HEK293T (cell line): ENCODE measurements at regions not wholly inside any gene's neighbourhood (a gene's known extent, or its start where the extent isn't known, plus 50 kb on each side); places are given as distances from the start of the nearest gene placed in this dataset.

Experiments
- CTCF ChIA-PET: fragments of 350-600 bp; formaldehyde crosslinking; extraction: SDS; loops from one replicate; lab custom pipeline; 2021; ENCODE audit warnings: antibody characterized with exemption, inconsistent platforms; lab: Yijun Ruan, JAX
- POLR2A ChIA-PET: fragments of 350-600 bp; formaldehyde crosslinking; extraction: SDS; loops from one replicate; lab custom pipeline; 2020; ENCODE audit warnings: antibody characterized with exemption, inconsistent platforms; lab: Yijun Ruan, JAX
- DNase-seq: peaks from one replicate; pipeline ENCODE4 v3.0.0; 2012; ENCODE audit warnings: mixed read lengths; ENCODE audit errors: extremely low spot score
- ARNT ChIP-seq: fragments of 450-650 bp; IDR thresholded peaks from 2 replicates; pipeline ENCODE4 v1.6.1; 2017; ENCODE audit warnings: mild to moderate bottlenecking
- BHLHE40 ChIP-seq: fragments of 450-650 bp; IDR thresholded peaks from 2 replicates; pipeline ENCODE4 v1.6.1; 2016; ENCODE audit warnings: mild to moderate bottlenecking, moderate library complexity, borderline replicate concordance
- CTBP1 ChIP-seq: fragments of 450-650 bp; IDR thresholded peaks from 2 replicates; pipeline ENCODE4 v1.6.1; 2016; ENCODE audit warnings: borderline replicate concordance
- ELF4 ChIP-seq: fragments of 450-650 bp; IDR thresholded peaks from 2 replicates; pipeline ENCODE4 v1.6.1; 2017; ENCODE audit warnings: antibody characterized with exemption
- FOXA1 ChIP-seq: fragments of 450-650 bp; IDR thresholded peaks from 2 replicates; pipeline ENCODE4 v1.6.1; 2016; ENCODE audit warnings: mild to moderate bottlenecking
- FOXK2 ChIP-seq: fragments of 450-650 bp; IDR thresholded peaks from 2 replicates; pipeline ENCODE4 v1.6.1; 2016; ENCODE audit warnings: mild to moderate bottlenecking
- FOXM1 ChIP-seq: fragments of 450-650 bp; IDR thresholded peaks from 2 replicates; pipeline ENCODE4 v1.6.1; 2017; ENCODE audit warnings: mild to moderate bottlenecking, borderline replicate concordance
- HDGF ChIP-seq: fragments of 450-650 bp; IDR thresholded peaks from 2 replicates; pipeline ENCODE4 v1.6.1; 2017; ENCODE audit warnings: antibody characterized with exemption, borderline replicate concordance
- L3MBTL2 ChIP-seq: fragments of 450-650 bp; conservative IDR thresholded peaks from 2 replicates; pipeline ENCODE4 v1.6.1; 2016; ENCODE audit warnings: mild to moderate bottlenecking
- LEF1 ChIP-seq: fragments of 450-650 bp; IDR thresholded peaks from 2 replicates; pipeline ENCODE4 v1.6.1; 2017; ENCODE audit warnings: mild to moderate bottlenecking, borderline replicate concordance
- NFRKB ChIP-seq: fragments of 450-650 bp; IDR thresholded peaks from 2 replicates; pipeline ENCODE4 v1.6.1; 2016; ENCODE audit warnings: mild to moderate bottlenecking, moderate library complexity
- PKNOX1 ChIP-seq: fragments of 450-650 bp; IDR thresholded peaks from 2 replicates; pipeline ENCODE4 v1.6.1; 2016
- SP1 ChIP-seq: fragments of 450-650 bp; IDR thresholded peaks from 2 replicates; pipeline ENCODE4 v1.6.1; 2017
- SUZ12 ChIP-seq: fragments of 450-650 bp; IDR thresholded peaks from 2 replicates; pipeline ENCODE4 v1.6.1; 2016; ENCODE audit warnings: mild to moderate bottlenecking
- TARDBP ChIP-seq: fragments of 450-650 bp; IDR thresholded peaks from 2 replicates; pipeline ENCODE4 v1.6.1; 2016
- ZNF384 ChIP-seq: fragments of 450-650 bp; IDR thresholded peaks from 2 replicates; pipeline ENCODE4 v1.6.1; 2016

- CTCF ChIA-PET, result no interaction called here
- DNase-seq, result no peak
- TF ChIP-seq BHLHE40, result no peak
- TF ChIP-seq FOXK2, result no peak
- TF ChIP-seq SP1, result no peak
- no peak for TF ChIP-seq ARNT
- no peak for TF ChIP-seq ELF4
- no peak for TF ChIP-seq HDGF
- TF ChIP-seq PKNOX1, result no peak
- no peak for TF ChIP-seq CTBP1
- no peak for TF ChIP-seq LEF1
- TF ChIP-seq L3MBTL2, result no peak
- no peak for TF ChIP-seq FOXA1
- TF ChIP-seq TARDBP, result no peak
- TF ChIP-seq ZNF384, result no peak
- no peak for TF ChIP-seq NFRKB
- TF ChIP-seq FOXM1, result no peak
- TF ChIP-seq SUZ12, result no peak
- POLR2A ChIA-PET, result no interaction called here
Observed at GRCh38 chr5:125928663-125929062, 494.5 kb upstream of the GRAMD2B start.

DNA sequence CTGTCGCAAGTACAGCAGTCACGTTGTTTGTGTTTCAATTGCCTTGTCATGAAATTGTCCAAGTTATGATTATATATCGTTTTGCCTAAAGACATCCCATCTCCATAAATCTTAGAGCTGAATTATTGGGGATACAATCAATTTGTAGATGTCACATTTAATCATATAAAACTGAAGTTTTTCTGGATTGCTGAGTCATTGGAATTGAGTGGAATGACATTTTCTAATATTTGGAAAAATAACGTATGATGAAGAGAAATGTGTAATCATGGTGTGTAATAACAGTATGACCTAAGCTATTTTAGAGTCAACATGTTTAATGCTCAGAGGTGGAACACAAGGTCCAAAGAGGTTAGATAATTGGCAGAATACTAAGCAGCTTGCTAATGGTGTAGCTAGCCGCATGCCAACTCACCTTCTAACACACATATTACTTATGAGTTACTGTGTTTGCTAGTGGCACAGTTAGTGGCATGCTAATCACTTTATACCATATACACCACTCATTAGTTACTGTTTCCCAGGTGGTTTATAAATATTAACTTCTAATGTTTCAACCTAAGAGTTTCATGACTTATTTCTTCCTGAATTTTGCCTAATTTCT lies 473.1 kb upstream of the GRAMD2B start:
- DNase-seq, result no peak
- no peak for TF ChIP-seq ELF4
- TF ChIP-seq HDGF, result no peak
- TF ChIP-seq ZNF384, result no peak
- no peak for TF ChIP-seq CTBP1
- TF ChIP-seq SUZ12, result no peak
- TF ChIP-seq TARDBP, result no peak
- TF ChIP-seq L3MBTL2, result no peak
- no peak for TF ChIP-seq SP1
- no peak for TF ChIP-seq PKNOX1
- TF ChIP-seq ARNT, result no peak
- no peak for TF ChIP-seq FOXM1
- TF ChIP-seq FOXA1, result no peak
- TF ChIP-seq BHLHE40, result no peak
- no peak for TF ChIP-seq LEF1
- no peak for TF ChIP-seq FOXK2
- no peak for TF ChIP-seq NFRKB
- ChIA-PET POLR2A (no interaction called here), CTCF (no interaction called here)

DNA sequence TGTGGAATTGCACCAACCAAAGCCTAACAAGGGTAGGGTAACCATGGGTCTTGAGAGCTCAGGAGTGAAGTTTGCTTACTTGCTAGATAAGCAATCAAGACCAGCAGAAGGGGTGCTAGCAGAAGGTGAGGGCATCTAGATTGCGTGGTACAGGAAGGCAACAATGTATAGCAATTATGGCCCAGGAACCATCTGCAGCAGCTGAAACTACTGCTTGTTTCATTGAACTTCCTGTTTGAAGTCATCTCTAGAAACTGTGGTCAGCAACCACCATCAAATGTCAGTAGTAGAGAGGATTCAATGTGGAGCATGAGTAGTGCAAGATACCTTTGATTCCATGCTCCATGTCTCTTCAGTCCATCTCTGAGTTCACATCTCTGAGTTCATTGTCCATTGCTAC lies 462.1 kb upstream of the GRAMD2B start:
- CTCF ChIA-PET, result no interaction called here
- TF ChIP-seq SUZ12, result no peak
- no peak for TF ChIP-seq LEF1
- no peak for TF ChIP-seq FOXA1
- TF ChIP-seq ELF4, result no peak
- TF ChIP-seq CTBP1, result no peak
- no peak for TF ChIP-seq SP1
- TF ChIP-seq FOXK2, result no peak
- TF ChIP-seq PKNOX1, result no peak
- TF ChIP-seq NFRKB, result no peak
- TF ChIP-seq L3MBTL2, result no peak
- TF ChIP-seq FOXM1, result no peak
- no peak for TF ChIP-seq ARNT
- no peak for TF ChIP-seq TARDBP
- TF ChIP-seq BHLHE40, result no peak
- TF ChIP-seq ZNF384, result no peak
- TF ChIP-seq HDGF, result no peak
- no peak for DNase-seq
- POLR2A ChIA-PET, result no interaction called here

- no peak for TF ChIP-seq SP1
- no peak for TF ChIP-seq SUZ12
- no peak for TF ChIP-seq L3MBTL2
- no peak for TF ChIP-seq BHLHE40
- TF ChIP-seq CTBP1, result no peak
- no peak for TF ChIP-seq ARNT
- TF ChIP-seq FOXM1, result no peak
- TF ChIP-seq FOXA1, result no peak
- no peak for TF ChIP-seq HDGF
- no peak for TF ChIP-seq TARDBP
- no peak for TF ChIP-seq NFRKB
- no peak for TF ChIP-seq ELF4
- TF ChIP-seq ZNF384, result no peak
- CTCF ChIA-PET, result no interaction called here
- no peak for DNase-seq
- POLR2A ChIA-PET, result no interaction called here
Observed at GRCh38 chr5:125965577-125965976, 457.6 kb upstream of the GRAMD2B start.

DNA sequence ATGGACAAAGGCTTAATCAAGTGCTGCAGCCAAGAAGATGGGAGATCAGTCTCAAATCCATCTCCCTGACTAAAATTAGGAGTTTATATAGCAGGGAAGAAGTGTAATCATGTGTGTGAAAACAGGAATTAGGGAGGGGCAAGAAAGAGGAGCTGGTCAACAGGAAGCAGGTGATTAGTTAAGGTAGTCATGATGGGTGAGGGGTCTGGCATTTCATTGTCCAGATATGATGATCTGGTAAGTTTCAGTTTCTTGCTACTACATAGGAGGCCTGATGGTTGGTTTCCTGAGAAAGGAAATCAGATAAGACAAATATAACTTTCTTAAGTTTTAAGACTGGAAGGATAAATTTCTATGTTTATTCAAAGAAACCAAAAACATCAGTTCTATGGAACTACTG lies 455.6 kb upstream of the GRAMD2B start:
- ChIA-PET POLR2A (no interaction called here), CTCF (no interaction called here)
- no peak for DNase-seq
- TF ChIP-seq HDGF, result no peak

DNA sequence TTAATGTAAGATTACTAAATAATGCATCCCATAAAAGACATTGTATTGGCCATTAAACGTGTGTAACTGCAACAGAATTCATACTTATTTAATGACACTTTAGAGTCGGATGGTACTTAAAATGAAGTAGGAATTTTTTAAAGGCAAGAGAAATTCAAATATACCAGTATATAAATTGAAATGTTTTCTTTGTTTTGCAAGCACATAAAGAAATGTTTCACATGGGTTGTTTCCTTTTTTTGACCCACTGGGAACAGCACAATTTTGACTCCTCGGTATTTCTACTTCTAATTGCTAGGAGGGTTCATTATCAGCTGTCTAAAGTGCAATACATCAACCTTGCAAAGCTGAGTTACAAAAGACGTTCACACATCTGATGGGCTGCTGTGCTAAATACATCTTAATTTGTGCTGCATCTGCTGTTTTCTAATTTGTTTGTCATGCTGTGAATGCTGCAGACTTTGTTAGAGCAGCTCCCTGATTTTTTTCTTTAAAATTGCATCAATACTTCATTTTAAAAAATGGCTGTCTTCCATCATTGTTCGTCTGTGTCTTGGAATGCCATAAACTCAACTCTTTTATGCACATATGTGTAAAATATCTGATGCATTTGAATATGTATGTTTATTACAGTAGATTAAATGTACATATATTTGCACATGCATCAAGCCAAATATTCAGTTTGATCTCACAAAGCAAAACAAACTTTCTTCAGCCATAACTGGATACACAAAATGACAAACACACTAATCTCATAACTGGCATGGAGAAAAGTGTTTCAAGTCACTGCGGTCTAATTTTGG lies 454.0 kb upstream of the GRAMD2B start:
- TF ChIP-seq L3MBTL2, result no peak
- TF ChIP-seq LEF1, result no peak
- TF ChIP-seq NFRKB, result no peak
- no peak for TF ChIP-seq ZNF384
- TF ChIP-seq PKNOX1, result no peak
- no peak for TF ChIP-seq FOXK2
- no peak for TF ChIP-seq CTBP1
- TF ChIP-seq BHLHE40, result no peak
- TF ChIP-seq FOXA1, result no peak
- no peak for TF ChIP-seq SP1
- TF ChIP-seq HDGF, result no peak
- ChIA-PET CTCF (no interaction called here), POLR2A (no interaction called here)
- DNase-seq, result no peak
